ENCODE measurements at regions not wholly inside any gene's neighbourhood (a gene's known extent, or its start where the extent isn't known, plus 50 kb on each side); places are given as distances from the start of the nearest gene placed in this dataset.

DNA sequence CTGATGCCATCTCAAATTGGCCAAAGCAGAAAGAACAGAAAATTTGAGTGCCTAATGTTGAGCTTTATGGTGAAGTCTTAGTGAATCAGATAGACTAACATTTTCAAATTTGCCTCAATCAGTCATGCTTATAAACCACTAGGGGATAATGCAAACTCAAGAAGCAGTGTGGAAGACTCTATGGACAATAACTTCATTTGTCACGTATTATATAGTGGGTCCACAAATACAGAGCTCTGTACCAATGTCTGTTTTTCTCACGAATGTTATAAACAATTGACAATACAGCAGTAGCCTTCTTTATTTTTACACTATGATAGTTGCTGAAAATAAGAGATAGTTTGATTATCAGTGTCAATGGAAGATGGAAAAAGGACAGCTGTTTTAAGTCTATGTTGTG is 190.8 kb upstream of the SLC8A1 start:
- no peak for TF ChIP-seq ZFX (IDR thresholded peaks at IDR 0.05)
- TF ChIP-seq, protein P1, sequence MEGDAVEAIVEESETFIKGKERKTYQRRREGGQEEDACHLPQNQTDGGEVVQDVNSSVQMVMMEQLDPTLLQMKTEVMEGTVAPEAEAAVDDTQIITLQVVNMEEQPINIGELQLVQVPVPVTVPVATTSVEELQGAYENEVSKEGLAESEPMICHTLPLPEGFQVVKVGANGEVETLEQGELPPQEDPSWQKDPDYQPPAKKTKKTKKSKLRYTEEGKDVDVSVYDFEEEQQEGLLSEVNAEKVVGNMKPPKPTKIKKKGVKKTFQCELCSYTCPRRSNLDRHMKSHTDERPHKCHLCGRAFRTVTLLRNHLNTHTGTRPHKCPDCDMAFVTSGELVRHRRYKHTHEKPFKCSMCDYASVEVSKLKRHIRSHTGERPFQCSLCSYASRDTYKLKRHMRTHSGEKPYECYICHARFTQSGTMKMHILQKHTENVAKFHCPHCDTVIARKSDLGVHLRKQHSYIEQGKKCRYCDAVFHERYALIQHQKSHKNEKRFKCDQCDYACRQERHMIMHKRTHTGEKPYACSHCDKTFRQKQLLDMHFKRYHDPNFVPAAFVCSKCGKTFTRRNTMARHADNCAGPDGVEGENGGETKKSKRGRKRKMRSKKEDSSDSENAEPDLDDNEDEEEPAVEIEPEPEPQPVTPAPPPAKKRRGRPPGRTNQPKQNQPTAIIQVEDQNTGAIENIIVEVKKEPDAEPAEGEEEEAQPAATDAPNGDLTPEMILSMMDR (conservative IDR thresholded peaks at IDR 0.05), result no peak
- no peak overlapping the region for H3K27ac ChIP-seq

DNA sequence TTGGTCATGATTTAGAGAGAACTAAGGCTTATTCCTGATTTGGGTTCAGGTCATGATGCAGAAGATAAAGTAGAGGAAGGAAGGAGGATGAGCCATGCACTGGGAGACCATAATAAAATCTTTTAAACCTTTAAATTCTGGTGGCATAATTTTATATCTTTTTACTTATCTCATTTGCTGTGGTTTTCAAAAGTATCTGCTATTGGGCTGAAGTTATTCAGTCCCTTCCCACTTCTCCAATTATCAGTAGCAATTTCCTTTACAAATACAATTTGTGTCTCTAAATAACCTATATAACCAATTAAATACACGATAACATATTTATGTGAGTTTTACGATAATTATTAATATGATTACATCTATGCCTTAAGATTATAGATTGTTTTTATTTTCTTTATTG is 194.8 kb upstream of the SLC8A1 start:
- no peak overlapping the region for H3K27ac ChIP-seq
- no peak for TF ChIP-seq ZFX (IDR thresholded peaks at IDR 0.05)
- TF ChIP-seq, protein P1 (conservative IDR thresholded peaks at IDR 0.05), result no peak

DNA sequence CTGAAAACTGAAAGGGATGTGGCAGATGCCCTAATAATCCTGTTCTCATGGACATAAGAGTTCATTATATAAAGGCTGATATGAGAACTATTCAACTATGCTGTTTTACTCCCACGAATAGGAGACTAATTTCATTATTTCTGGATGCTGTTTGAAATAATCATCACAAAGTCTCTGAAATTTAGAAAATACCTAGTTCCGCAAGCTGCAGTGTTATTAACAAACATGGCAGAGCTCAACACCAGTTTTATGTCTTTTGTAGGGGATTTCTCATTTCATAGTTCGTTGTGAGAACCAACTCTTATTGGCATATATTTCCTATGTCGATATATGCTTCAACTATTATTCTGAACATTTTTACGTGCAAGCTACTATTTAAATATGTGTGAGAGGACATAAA is 200.3 kb upstream of the SLC8A1 start:
- TF ChIP-seq, protein P1 (conservative IDR thresholded peaks at IDR 0.05), result no peak
- TF ChIP-seq ZFX (IDR thresholded peaks at IDR 0.05), result no peak
- no peak overlapping the region for H3K27ac ChIP-seq

DNA sequence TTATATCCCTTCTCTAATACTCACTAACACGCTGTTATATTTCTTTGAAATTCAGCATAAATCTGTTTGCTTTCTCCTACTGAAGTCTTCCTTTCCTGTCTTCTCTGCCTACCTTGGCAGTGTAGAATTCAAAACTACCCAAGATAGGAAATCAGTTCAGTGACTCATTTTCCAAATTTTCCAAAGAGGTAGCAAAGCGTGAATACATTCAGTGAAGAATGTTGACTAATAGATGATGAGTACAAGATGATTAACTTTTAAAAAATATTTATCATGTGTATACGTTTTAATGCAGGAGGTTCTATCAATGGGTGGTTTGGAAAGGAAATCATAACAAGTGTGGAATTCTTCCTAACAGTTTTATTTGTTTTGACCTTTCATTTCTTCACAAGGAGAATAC is 201.9 kb upstream of the SLC8A1 start:
- TF ChIP-seq, protein P1 (conservative IDR thresholded peaks at IDR 0.05), result no peak
- TF ChIP-seq ZFX (IDR thresholded peaks at IDR 0.05), result no peak
- H3K27ac ChIP-seq, result no peak overlapping the region

DNA sequence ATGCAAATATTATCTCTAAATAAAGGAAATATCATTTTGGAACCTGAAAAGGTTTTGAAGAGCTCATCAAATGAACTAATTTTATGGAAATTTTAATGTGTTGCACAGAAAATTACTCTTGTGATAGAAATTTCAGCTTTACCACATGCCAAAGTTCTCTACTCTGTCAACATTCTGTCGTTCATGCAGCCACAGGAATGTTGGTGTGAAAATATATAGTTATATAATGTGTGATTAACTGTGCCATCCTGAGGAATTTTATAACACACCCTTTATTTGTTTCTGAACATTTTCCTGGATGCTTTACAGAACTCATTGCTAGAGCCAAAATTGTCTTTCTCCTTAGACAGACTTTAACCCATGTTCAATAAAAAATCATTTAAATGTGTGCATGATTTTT is 202.5 kb upstream of the SLC8A1 start:
- TF ChIP-seq ZFX (IDR thresholded peaks at IDR 0.05), result no peak
- TF ChIP-seq, protein P1 (conservative IDR thresholded peaks at IDR 0.05), result no peak
- H3K27ac ChIP-seq, result no peak overlapping the region

DNA sequence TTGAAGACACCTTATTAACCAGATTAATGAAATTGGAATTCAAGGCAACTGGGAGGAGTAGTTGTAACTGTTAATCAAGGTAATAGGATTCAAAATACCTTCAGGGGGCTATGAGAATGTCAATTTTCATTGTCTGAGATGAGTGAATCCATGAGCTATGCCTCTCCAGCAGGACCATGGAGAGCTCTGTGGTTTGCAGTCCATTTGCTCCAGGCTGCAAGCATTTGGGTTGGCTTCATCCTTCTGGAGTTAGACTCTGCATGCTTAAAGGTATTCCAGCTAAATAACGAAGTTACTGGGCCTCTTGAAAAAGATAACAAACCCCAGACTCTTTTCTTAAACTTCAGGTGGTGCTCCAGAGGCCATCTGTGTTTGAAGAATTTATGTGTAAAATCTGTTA is 207.1 kb upstream of the SLC8A1 start:
- TF ChIP-seq ZFX (IDR thresholded peaks at IDR 0.05), result no peak
- TF ChIP-seq, protein P1 (conservative IDR thresholded peaks at IDR 0.05), result no peak
- no peak overlapping the region for H3K27ac ChIP-seq

DNA sequence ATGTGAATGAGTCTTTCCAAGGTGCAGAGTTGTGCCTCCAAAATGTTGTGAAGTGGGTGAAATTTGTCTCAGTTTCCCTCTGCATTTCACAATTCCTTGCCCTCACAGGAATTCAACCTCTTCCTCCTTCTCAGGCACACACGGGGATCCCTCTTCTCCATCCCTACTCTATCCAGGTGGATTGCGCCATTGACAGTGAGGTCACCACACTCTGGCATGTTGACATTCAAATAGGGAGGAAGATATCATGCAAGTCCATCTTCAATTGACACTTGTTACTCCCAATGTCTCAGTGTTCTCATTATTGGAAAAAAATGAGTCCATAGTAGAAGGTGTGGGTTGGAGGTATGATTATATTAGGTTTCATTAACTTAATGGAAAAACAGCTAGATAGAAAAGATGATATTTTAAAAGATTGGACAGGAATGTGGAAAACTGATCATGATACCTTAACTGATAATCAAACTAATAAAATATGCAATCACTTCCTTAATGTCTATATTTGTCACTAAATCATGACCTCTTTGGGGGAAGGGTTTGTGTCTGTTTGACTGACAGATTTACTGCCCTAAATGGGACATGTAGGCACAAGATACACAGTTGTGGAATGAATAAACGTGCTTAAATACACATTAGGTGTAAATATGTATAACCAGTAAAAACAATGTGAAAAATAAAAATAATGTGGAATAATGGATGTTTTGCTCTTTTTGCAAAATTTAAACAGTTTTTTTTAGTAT is 213.8 kb upstream of the SLC8A1 start:
- no peak overlapping the region for H3K27ac ChIP-seq

More for the DNA sequence above, 213.8 kb upstream of the SLC8A1 start:
- no peak for TF ChIP-seq ZFX (IDR thresholded peaks at IDR 0.05)
- TF ChIP-seq, protein P1 (conservative IDR thresholded peaks at IDR 0.05), result no peak
